HG02798 (cell line): ENCODE measurements at regions not wholly inside any gene's neighbourhood (a gene's known extent, or its start where the extent isn't known, plus 50 kb on each side); places are given as distances from the start of the nearest gene placed in this dataset.
"Not testable (repeated sequence)": the region's sequence is repeated elsewhere in the genome, so short reads cannot be mapped to it uniquely, and the experiment has no call there.

Source experiments
- ATAC-seq: cut with Tn5 transposase; IDR thresholded peaks from one replicate; pipeline ENCODE4 v1.9.1; 2021; ENCODE audit warnings: mild to moderate bottlenecking; ENCODE audit not compliant: unreplicated experiment, poor library complexity

GRCh38 chr7:119724041-119724792 lies 548.8 kb upstream of the KCND2 start:
- ATAC-seq, result no peak

DNA sequence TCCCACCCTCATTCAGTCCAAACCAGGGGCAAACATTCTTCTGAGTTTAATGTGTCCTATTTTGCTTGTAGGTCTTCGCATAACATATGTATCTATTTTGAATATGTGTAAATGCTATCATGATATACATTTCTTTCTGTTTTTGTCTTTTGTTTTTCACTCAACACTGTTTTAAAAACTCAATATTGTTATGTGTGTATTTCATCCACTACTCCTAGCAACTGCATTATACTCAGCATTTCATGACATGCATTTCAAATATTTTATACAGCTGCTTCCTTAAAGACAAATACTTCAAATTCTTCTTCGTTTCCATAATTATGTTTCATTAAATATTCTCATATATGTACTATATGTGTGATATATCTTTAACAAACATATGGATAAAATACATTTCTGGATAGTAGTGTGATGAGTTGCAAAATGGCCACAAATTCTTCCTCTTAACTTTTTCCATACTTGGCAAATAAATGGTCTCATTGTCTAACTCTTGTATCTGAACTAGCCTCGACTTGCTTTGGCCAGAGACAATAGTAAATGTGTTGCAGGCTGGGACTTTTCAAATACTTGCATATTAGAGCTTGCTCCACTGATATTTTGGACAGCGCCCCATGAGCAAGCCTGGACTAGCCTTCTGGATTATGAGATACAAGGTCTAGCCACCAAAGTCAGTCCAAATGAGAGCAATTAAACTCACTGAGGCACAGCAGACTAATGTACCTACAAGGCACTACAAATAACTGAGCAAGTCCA lies 539.7 kb upstream of the KCND2 start:
- ATAC-seq, result no peak

DNA sequence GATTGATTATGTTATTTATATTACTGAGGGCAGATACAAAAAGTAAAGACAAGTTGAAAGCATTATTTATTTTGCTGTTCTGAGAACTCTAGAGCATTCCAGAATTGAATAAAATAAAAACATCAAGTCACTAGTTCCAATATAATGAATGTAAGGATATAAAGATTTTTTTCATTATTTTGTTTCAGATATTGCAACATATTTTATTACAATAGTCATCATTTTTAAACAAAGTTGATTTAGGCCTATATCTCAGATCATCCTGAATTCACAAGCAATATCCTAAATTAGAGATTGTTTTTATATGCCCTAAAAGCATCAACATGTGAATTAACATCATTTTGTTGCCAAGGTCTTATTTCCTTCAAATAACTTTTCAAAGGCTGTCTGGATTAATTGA lies 535.6 kb upstream of the KCND2 start:
- ATAC-seq, result no peak

GRCh38 chr7:119745280-119745679 lies 527.7 kb upstream of the KCND2 start:
- ATAC-seq, result not testable (repeated sequence)

- ATAC-seq, result no peak
Observed at GRCh38 chr7:119748251-119748860, 524.6 kb upstream of the KCND2 start.

DNA sequence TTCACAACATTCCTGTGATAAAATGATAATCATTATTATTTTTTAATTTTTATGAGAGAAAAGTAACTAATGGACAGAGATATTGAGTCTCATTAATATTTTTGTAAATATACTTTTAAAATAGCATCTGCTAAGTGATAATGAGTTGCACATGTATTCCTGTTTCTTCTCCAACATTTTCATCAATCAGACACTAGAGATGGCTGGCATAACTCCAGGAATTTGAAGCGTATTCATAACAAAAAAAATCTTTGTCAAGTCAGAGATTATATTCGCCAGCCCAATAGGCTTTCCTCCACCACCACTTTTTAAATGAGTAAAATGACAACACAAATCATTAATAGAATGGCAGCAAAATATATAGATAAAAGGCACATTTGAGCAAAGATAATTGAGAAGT lies 524.0 kb upstream of the KCND2 start:
- ATAC-seq, result no peak

DNA sequence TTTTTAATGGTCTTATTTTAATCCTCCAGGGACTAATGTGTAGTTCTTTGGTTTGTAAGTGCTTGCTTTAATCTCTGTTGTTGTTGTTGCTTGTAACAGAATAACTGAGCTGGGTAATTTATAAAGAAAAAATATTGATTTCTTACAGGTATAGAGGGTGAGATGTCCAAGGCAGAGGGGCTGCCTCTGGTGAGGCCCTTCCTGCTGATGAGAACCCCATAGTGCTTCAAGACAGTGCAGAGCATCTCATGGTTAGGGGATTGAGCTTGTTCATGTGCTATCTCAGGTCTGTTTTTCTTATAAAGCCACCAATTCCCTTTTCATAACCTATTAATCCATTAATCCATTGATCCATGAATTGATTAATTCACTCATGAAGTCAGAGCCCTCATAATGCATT lies 516.3 kb upstream of the KCND2 start:
- no peak for ATAC-seq

GRCh38 chr7:119758254-119758653 lies 514.7 kb upstream of the KCND2 start:
- no peak for ATAC-seq

GRCh38 chr7:119761776-119762175 lies 511.2 kb upstream of the KCND2 start:
- no peak for ATAC-seq

DNA sequence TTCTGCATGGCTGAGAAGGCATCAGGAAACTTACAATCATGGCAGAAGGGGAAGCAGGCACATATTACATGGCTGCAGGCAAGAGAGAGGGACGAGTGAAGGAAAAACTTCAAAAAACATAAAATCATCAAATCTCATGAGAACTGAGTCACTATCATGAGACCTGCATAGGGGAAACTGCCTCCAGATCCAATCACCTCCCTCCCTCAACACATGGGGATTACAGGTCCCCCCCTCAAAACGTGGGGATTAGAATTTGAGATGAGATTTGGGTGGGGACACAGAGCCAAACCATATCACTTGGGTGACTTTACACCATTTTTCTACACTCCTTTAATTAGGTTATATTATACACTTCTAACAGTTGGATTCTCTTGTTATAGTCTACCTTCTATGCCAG lies 490.7 kb upstream of the KCND2 start:
- no peak for ATAC-seq

DNA sequence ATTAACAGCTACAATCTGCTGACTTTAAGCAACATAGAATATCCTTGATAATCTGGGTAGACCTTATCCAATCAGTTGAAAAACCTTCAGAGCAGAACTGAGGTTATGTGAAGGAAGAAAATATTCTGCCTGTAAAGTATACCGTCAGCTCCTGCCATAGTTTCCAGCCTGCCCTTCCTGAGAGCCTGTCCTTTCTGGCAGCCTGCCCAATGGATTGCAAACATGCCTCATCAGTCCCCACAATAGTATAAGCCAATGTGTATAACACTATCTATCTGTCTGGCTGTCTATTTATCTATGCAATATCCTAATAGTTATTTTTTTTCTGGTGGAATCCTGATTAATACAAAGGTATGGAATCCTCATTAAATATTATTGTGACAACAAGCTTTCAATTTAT lies 489.2 kb upstream of the KCND2 start:
- no peak for ATAC-seq

GRCh38 chr7:119802147-119802546 lies 470.8 kb upstream of the KCND2 start:
- no peak for ATAC-seq

GRCh38 chr7:119825091-119825655 lies 447.8 kb upstream of the KCND2 start:
- ATAC-seq, result no peak

DNA sequence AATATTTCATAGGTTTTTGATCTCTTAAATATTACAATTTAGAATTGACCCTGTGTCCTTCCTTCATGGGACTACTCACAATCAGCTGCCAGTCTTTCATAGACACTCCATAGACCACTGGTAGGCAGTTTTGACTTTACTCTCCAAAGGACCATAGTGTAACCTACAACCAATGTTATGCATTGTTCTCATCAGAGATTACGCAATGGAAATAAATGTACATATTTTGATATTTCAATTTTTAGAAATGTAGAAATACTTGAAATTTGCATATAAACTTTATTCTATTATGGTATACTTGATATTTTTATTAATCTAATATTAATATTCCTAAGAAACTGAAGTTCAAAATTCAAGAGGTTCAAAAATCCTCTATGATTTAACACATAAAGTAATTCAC lies 446.4 kb upstream of the KCND2 start:
- ATAC-seq, result no peak

DNA sequence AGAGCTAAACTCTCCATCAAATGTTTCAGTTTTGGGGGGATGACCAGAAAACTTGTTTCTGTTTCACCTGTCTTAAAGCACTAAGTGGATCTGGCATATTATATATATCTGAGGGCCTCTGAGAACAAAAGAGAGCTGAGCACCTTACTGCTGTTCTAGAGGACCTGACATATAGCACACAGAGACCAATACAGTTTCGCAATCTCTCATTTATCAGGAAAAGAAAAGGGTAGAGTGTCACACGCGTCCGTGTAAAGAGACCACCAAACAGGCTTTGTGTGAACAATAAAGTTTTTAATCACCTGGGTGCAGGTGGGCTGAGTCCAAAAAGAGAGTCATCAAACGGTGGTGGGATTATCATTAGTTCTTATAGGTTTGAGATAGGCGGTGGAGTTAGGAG lies 434.5 kb upstream of the KCND2 start:
- ATAC-seq, result no peak

DNA sequence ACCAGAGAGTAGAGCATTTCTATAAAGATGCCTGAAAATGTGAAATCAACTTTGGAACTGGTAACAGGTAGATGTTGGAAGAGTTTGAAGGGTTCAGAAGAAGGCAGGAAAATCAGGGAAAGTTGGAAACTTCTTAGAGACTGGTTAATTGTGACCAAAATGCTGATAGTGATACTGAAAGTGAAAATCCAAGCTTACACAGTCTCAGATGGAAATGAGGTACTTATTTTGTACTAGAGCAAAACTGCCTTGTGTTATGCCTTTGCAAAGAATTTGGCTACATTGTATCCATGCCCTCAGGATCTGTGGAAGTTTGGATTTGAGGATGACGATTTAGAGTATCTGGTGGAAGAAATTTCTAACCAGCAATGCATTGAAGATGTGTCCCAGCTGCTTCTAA lies 430.6 kb upstream of the KCND2 start:
- no peak for ATAC-seq

GRCh38 chr7:119842786-119843185 lies 430.2 kb upstream of the KCND2 start:
- no peak for ATAC-seq

- ATAC-seq, result no peak
Observed at GRCh38 chr7:119861385-119861784, 411.6 kb upstream of the KCND2 start.

DNA sequence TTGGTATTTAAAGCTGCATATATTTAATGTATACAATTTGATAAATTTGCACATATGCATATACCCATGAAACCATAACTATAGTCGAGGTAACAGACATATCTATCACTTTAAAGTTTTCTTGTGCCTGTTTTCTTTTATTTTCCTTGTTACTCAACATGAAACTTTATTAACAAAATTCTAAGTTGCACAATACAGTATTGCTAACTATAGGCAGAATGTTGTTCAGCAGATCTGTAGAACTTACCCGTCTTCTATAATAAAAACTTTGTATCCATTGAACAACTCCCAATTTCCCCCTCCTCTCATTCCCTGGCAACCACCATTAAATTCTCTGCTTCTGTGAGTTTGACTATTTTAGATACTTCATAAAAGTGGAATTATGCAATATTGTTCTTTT lies 404.6 kb upstream of the KCND2 start:
- no peak for ATAC-seq

- no peak for ATAC-seq
Observed at GRCh38 chr7:119879835-119880234, 393.1 kb upstream of the KCND2 start.

DNA sequence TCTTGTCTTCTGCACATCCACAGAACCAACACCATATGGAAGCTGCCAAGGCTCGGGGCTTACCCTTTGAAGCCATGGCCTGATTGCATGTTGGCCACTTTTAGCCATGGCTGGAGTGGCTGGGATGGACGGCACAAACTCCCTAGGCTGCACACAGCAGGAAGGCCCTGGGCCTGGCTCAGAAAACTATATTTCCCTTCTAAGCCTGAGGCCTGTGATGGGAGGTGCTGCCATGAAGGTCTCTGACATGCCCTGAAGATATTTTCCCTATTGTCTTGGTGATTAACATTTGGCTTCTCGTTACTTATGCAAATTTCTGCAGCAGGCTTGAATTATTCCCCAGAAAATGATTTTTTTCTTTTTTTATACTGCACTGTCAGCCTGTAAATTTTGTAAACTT lies 387.0 kb upstream of the KCND2 start:
- no peak for ATAC-seq
